GM18951 (cell line): ENCODE measurements at regions not wholly inside any gene's neighbourhood (a gene's known extent, or its start where the extent isn't known, plus 50 kb on each side); places are given as distances from the start of the nearest gene placed in this dataset.

ENCODE experiments used
- POLR2A ChIP-seq: IDR thresholded peaks from 4 replicates; pipeline ENCODE4 v1.6.1; 2011; ENCODE audit warnings: mild to moderate bottlenecking; ENCODE audit not compliant: insufficient read length, insufficient read depth; ENCODE audit errors: extremely low read depth
- in situ Hi-C: fragments of 300-500 bp; cut with MboI; formaldehyde crosslinking; loops from one replicate; pipeline ENCODE4 v1.12.0; 2022; ENCODE audit warnings: low sequenced_read_pairs, mixed read lengths, inconsistent platforms; ENCODE audit not compliant: unreplicated experiment

- no peak for TF ChIP-seq POLR2A
- in situ Hi-C loops: no loop called here
These were observed 447.2 kb downstream of the SNAPC1 start for GRCh38 chr14:62209287-62209899.

DNA sequence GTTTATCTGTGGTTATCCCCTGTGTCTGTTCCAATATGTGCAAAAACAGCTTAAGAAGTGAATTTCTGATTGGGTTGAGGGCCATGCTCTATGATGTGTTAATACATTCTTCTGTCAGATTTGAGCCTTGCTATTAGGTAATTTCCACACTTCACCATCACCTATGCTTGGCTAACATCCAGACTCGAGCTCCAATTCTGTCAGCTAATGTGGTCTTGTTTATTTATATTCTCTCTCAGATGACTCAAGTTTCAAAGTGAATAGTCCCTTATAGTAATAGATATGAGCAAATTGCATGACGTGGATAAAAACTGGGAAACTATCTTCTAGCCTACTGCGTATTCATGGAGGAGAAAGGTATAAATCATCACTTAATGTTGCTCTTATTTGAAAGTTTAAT, 451.3 kb downstream of the SNAPC1 start:
- in situ Hi-C loops: no loop called here
- TF ChIP-seq POLR2A: no peak

DNA sequence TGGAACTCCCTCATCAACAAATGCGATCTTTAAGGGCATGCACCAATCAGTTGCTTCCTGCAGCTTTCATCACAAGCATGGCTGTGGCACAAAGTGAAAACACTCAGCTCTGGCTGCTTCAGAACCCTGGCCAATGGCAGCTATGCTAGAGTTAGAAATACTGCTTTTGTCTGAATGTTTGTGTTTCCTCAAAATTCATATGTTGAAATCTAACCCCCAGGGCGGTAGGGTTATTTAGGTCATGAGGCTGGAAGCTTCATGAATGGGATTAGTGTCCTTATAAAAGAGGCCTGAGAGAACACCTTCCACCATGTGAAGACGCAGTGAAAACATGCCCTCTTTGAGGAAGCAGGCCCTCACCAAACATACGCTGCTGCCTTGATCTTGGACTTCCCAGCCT, 453.9 kb downstream of the SNAPC1 start:
- no peak for TF ChIP-seq POLR2A

DNA sequence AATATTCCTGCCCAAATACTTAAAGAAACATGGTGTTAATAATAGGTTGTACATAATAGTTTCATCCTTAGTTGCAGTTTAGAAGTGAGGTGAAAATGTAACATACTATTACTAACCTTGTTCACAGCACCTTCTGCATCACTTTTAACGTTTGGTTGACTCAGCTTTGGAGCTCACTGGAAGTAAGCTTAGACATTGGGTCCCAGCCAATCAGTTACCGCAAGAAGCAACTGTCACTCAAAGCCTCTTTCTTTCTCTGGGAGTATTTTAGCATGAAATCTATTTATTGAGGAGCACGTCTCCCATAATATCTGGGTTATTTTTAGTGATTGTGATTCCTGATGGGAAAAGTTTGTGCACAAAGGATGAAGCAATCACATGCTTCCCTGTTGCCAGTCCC, 472.6 kb downstream of the SNAPC1 start:
- no peak for TF ChIP-seq POLR2A

More for the DNA sequence above, 453.9 kb downstream of the SNAPC1 start:
- in situ Hi-C loops: no loop called here

GRCh38 chr14:62244221-62244620, 482.0 kb downstream of the SNAPC1 start:
- in situ Hi-C loops: no loop called here
- no peak for TF ChIP-seq POLR2A

More for the DNA sequence above, 472.6 kb downstream of the SNAPC1 start:
- in situ Hi-C loops: no loop called here

DNA sequence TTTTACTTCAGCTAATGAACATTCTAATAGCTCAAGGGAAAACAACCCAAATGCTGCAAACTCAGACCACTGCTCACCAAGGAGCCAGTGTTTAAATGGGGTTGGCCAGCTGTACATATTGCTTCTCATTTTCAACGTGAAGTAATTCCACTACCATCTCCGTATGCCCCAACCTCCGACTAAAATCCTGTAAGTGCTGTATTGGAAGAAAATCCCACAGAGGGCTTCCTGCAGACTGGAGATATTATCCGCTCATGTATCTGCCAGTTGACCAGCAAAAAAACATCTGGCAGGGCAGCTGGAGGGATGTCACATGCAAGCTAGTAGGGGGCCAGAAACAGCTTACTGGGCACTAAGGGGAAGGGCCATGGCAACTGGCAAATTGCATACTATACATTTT, 485.0 kb downstream of the SNAPC1 start:
- TF ChIP-seq POLR2A: no peak
- in situ Hi-C loops: no loop called here

GRCh38 chr14:62251237-62251636, 489.0 kb downstream of the SNAPC1 start:
- no peak for TF ChIP-seq POLR2A

DNA sequence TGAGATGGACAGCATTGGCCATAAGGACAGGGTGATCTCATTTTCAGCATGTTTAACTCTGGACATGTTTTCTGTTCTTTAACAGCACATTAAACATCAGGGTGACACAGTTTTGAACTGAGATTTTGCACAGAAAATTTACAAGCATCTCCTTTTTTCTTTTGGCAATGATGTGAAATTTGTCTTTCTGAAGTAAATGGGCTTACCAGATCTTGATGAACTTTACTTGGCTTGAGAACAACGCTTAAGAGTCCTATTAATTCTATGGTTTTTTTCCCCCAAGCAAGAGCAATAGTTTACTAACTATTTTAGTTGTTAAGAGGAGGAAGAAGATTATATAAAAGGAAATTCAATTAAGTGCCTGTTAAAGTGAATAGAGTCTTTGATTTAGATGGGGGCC, 491.0 kb downstream of the SNAPC1 start:
- in situ Hi-C loops: no loop called here
- TF ChIP-seq POLR2A: no peak

More at GRCh38 chr14:62251237-62251636, 489.0 kb downstream of the SNAPC1 start:
- in situ Hi-C loops: no loop called here

DNA sequence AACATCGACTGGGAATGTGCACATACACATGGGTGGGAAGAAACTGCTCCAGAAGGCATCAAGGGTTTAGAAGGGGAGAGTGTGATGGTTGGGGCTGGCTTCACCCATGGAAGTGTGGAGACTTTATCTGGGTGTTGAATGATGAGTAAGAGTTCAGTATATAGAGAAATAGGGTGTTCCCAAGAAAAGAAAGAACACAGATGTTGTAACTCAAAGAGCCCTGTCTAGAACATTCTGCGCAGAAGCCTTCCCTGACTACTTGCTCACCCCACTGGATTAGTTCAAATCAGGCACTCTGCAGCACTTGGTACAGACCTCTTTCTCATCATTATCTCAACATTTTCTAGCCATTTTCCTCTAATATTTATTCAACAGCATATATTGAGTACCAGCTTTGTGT, 491.7 kb downstream of the SNAPC1 start:
- in situ Hi-C loops: no loop called here
- no peak for TF ChIP-seq POLR2A

DNA sequence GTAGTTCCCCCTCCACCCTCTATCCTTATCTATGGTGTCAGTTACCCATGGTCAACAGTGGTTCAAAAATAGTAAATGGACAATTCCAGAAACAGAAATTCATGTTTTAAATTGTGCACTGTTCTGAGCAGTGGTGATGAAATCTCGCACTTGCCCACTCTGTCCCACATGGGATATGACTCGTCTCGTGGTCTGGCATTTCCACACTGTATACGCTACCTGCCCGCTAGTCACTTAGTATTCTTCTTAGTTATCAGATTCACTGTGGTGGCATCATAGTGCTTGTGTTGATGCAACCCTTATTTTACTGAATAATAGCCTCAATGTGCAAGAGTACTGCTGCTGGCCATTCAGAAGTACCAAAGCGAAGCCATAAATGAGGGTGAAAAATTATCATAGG, 507.0 kb downstream of the SNAPC1 start:
- TF ChIP-seq POLR2A: no peak
- in situ Hi-C loops: no loop called here

DNA sequence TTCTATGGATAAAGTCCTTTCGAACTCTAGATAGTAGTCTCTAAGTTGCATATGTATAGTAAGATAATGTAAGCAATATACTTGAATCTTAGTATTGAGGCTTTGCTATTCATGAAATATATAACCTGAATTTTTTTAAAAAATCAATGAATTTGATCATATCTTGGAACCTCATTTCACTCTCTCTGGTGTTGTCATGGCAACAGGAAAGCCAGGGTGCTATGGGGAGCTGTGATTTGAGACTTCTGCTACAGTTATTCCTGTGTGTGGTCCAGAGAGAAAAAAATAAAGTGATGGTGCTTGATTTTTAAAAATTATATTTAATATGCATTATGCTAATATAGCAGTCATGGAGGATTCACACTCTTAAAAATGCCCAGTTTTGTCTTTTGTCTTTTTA, 508.0 kb downstream of the SNAPC1 start:
- in situ Hi-C loops: no loop called here
- TF ChIP-seq POLR2A: no peak

DNA sequence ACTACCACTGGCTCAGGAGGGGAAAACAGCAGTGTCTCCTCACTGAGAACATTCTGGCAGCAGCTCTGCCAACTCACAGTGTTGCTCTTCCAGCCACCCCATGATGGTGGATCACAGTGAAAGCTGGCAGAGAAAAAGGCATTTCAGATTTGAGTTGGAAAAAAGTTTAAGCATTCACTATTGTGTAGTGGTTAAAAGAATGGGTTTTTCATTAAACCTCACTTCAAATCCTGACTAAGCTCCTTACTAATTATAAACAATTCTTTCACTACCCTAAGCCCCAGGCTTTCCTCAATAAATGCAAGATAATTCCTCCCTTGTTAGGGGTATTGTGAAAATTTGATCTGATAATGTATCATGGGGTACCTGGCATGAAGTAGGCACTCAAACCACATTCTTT, 518.1 kb downstream of the SNAPC1 start:
- no peak for TF ChIP-seq POLR2A
- in situ Hi-C loops: no loop called here

- in situ Hi-C loops: no loop called here
- no peak for TF ChIP-seq POLR2A
These were observed 521.6 kb downstream of the SNAPC1 start for GRCh38 chr14:62283837-62284236.

DNA sequence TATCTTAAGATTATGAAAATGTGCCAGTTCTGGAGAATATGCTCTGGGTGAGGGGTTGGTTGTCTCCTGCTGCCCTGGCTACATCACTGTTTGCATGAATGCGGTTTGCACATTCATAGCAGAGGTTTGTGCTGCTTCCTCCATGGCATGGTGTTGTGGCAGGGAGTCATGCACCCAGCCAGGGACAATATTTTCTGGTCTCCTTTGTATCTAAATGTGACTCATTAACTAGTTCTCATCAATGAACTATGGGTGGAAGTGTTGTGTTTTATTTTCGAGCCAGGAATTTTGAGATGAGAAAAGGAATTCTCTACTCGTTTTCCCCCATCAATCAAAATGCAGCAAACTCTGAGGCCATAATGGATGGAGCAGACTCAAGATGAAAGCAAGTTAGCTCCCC, 527.3 kb downstream of the SNAPC1 start:
- in situ Hi-C loops: no loop called here
- TF ChIP-seq POLR2A: no peak

GRCh38 chr14:62301080-62301479, 538.9 kb downstream of the SNAPC1 start:
- no peak for TF ChIP-seq POLR2A
- in situ Hi-C loops: no loop called here
